ENCODE measurements at regions not wholly inside any gene's neighbourhood (a gene's known extent, or its start where the extent isn't known, plus 50 kb on each side); places are given as distances from the start of the nearest gene placed in this dataset.

DNA sequence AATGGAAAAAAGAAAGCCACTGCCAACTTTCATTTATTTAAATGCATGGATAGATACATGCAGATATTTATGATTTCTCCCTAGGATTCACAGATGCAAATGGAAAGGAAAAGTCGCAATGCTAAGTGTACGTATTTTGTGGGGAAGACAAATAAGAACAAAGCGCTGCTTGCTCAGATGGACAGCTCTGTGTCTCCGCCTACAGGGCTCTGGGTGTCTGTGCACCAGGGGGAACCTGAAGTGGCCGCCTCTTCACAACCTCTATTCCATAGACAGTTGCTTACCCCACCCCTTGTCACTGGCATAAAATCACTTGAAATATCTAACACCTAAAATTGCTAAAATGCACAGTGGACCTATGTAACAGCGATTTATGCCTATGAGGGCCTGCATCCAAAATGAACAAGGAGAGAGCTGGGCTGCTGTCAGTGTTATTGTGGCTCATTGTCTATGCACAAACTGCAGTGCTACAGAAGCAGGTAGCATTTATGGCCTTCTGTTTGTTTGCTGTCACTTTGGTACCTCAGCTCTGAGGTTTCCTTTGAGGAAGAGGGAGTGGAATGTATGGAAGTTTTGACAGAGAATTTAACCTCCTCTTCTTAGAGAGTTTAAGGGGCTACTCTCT lies 58.6 kb upstream of the PAGE1 start:
- Histone ChIP-seq H3K79me2 (ENCODE audit: insufficient read depth, low read length) (no peaks in the 10 kb centered on the region), H3K9me2 (replicated peaks; ENCODE audit: low read depth, low read length) (no peaks in the 10 kb centered on the region), H3K4me1 (ENCODE audit: insufficient read depth, low read length, poor library complexity, severe bottlenecking) (no peaks in the 10 kb centered on the region), H3K27me3 (ENCODE audit: insufficient read depth, low read length, poor library complexity, severe bottlenecking) (no peaks in the 10 kb centered on the region), H3K9ac (ENCODE audit: low read depth, low read length, poor library complexity, severe bottlenecking) (no peak overlapping the region), H2AFZ (ENCODE audit: low read length) (no peak overlapping the region), H3K4me2 (ENCODE audit: low read depth, low read length, poor library complexity, severe bottlenecking) (no peak overlapping the region), H3K9me3 (ENCODE audit: insufficient read depth, low read depth, low read length) (no peaks in the 10 kb centered on the region), H4K20me1 (ENCODE audit: insufficient read depth, low read length, poor library complexity, severe bottlenecking) (no peaks in the 10 kb centered on the region), H3K4me3 (ENCODE audit: low read length, poor library complexity, severe bottlenecking) (no peak overlapping the region), H3K36me3 (ENCODE audit: insufficient read depth, low read length) (no peaks in the 10 kb centered on the region), H3F3A (ENCODE audit: low read depth) (no peaks in the 10 kb centered on the region)
- TF ChIP-seq EZH2phosphoT487 (IDR thresholded peaks at IDR 0.05; ENCODE audit: borderline replicate concordance) = no peak
- TF ChIP-seq, protein P1, sequence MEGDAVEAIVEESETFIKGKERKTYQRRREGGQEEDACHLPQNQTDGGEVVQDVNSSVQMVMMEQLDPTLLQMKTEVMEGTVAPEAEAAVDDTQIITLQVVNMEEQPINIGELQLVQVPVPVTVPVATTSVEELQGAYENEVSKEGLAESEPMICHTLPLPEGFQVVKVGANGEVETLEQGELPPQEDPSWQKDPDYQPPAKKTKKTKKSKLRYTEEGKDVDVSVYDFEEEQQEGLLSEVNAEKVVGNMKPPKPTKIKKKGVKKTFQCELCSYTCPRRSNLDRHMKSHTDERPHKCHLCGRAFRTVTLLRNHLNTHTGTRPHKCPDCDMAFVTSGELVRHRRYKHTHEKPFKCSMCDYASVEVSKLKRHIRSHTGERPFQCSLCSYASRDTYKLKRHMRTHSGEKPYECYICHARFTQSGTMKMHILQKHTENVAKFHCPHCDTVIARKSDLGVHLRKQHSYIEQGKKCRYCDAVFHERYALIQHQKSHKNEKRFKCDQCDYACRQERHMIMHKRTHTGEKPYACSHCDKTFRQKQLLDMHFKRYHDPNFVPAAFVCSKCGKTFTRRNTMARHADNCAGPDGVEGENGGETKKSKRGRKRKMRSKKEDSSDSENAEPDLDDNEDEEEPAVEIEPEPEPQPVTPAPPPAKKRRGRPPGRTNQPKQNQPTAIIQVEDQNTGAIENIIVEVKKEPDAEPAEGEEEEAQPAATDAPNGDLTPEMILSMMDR (conservative IDR thresholded peaks at IDR 0.05; ENCODE audit: low read length) = peak; percentile 65

- H3K4me1 ChIP-seq (ENCODE audit: insufficient read depth, low read length, poor library complexity, severe bottlenecking) = no peaks in the 10 kb centered on the region
- no peaks in the 10 kb centered on the region for H3K9me2 ChIP-seq (replicated peaks; ENCODE audit: low read depth, low read length)
- no peak overlapping the region for H2AFZ ChIP-seq (ENCODE audit: low read length)
- no peaks in the 10 kb centered on the region for H3K36me3 ChIP-seq (ENCODE audit: insufficient read depth, low read length)
- no peak overlapping the region for H3K9ac ChIP-seq (ENCODE audit: low read depth, low read length, poor library complexity, severe bottlenecking)
- no peaks in the 10 kb centered on the region for H3K27me3 ChIP-seq (ENCODE audit: insufficient read depth, low read length, poor library complexity, severe bottlenecking)
- H3K4me3 ChIP-seq (ENCODE audit: low read length, poor library complexity, severe bottlenecking) = no peak overlapping the region
- H4K20me1 ChIP-seq (ENCODE audit: insufficient read depth, low read length, poor library complexity, severe bottlenecking) = no peaks in the 10 kb centered on the region
- no peak for TF ChIP-seq EZH2phosphoT487 (IDR thresholded peaks at IDR 0.05; ENCODE audit: borderline replicate concordance)
- TF ChIP-seq, protein P1 (conservative IDR thresholded peaks at IDR 0.05; ENCODE audit: low read length) = no peak
- no peaks in the 10 kb centered on the region for H3K9me3 ChIP-seq (ENCODE audit: insufficient read depth, low read depth, low read length)
- no peak overlapping the region for H3K4me2 ChIP-seq (ENCODE audit: low read depth, low read length, poor library complexity, severe bottlenecking)
- no peaks in the 10 kb centered on the region for H3K79me2 ChIP-seq (ENCODE audit: insufficient read depth, low read length)
- H3F3A ChIP-seq (ENCODE audit: low read depth) = no peaks in the 10 kb centered on the region
These were observed 57.9 kb upstream of the PAGE1 start for GRCh38 chrX:49753691-49754090.

GRCh38 chrX:49748211-49748956 lies 52.6 kb upstream of the PAGE1 start:
- H3K27me3 ChIP-seq (ENCODE audit: insufficient read depth, low read length, poor library complexity, severe bottlenecking) = no peaks in the 10 kb centered on the region
- no peaks in the 10 kb centered on the region for H3K79me2 ChIP-seq (ENCODE audit: insufficient read depth, low read length)
- no peaks in the 10 kb centered on the region for H3K9me3 ChIP-seq (ENCODE audit: insufficient read depth, low read depth, low read length)
- no peak for TF ChIP-seq EZH2phosphoT487 (IDR thresholded peaks at IDR 0.05; ENCODE audit: borderline replicate concordance)
- TF ChIP-seq, protein P1 (conservative IDR thresholded peaks at IDR 0.05; ENCODE audit: low read length) = no peak
- no peak overlapping the region for H3K4me3 ChIP-seq (ENCODE audit: low read length, poor library complexity, severe bottlenecking)
- no peaks in the 10 kb centered on the region for H4K20me1 ChIP-seq (ENCODE audit: insufficient read depth, low read length, poor library complexity, severe bottlenecking)
- no peaks in the 10 kb centered on the region for H3K9me2 ChIP-seq (replicated peaks; ENCODE audit: low read depth, low read length)
- no peak overlapping the region for H3K9ac ChIP-seq (ENCODE audit: low read depth, low read length, poor library complexity, severe bottlenecking)
- H3K4me1 ChIP-seq (ENCODE audit: insufficient read depth, low read length, poor library complexity, severe bottlenecking) = no peaks in the 10 kb centered on the region
- H3K36me3 ChIP-seq (ENCODE audit: insufficient read depth, low read length) = no peaks in the 10 kb centered on the region
- H3K4me2 ChIP-seq (ENCODE audit: low read depth, low read length, poor library complexity, severe bottlenecking) = no peak overlapping the region
- no peak overlapping the region for H2AFZ ChIP-seq (ENCODE audit: low read length)
- H3F3A ChIP-seq (ENCODE audit: low read depth) = no peaks in the 10 kb centered on the region

Data from Loucy (cell line).